ENCODE measurements at regions not wholly inside any gene's neighbourhood (a gene's known extent, or its start where the extent isn't known, plus 50 kb on each side); places are given as distances from the start of the nearest gene placed in this dataset.
A peak's percentile ranks its signal among the peaks of the same experiment; 100 is the strongest.

DNA sequence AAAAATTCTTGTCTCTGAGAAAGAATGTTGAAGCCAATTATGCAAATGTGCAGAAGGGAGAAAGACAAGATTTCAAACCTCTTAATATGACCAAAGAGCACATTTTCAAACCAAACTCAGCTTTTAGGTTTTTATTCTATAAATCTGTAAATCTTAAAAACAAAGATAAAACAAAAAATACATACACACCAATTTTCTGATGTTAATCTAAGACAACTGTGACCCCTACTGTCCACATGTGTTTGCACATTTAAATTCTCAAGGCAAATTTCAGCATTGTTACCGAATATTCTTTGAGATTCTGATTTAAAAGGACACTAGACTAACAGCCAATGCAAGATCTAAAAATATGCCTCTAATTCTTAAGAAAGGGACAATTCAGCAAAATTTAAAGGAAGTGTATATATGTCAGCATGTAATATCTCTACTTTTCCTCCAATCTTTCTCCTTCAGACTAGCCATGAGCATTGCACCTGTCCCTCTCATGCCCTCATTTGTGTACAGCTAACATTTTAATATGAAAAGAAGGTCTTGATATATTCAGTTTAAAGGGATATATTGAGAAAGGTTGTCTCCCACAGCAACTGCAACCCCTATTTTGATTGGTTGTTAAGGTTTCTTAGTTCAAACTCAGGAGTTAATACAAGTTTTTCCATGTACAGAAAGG lies 417.9 kb downstream of the IPMK start:
- no peak overlapping the region for H3K4me3 ChIP-seq (ENCODE audit: low read depth, low read length, poor library complexity, severe bottlenecking)
- no TSS peak for BruUV-seq (replicated peaks)

GRCh38 chr10:57846307-57847065 lies 421.2 kb downstream of the IPMK start:
- CTCF ChIA-PET (ENCODE audit: unreplicated experiment) = no interaction called here
- no TSS peak for BruUV-seq (replicated peaks)
- Histone ChIP-seq H3K79me2 (ENCODE audit: insufficient read depth, low read depth, low read length) (no peaks in the 10 kb centered on the region), H3K27ac (ENCODE audit: low read depth, low read length, poor library complexity, severe bottlenecking) (no peak overlapping the region), H3K4me3 (ENCODE audit: low read depth, low read length, poor library complexity, severe bottlenecking) (no peak overlapping the region), H2AFZ (ENCODE audit: low read length) (no peak overlapping the region), H3K9me2 (ENCODE audit: insufficient read depth, low read length) (no peaks in the 10 kb centered on the region), H3K4me1 (ENCODE audit: insufficient read depth, low read length, poor library complexity, severe bottlenecking) (no peaks in the 10 kb centered on the region), H3K36me3 (ENCODE audit: insufficient read depth, low read length) (no peaks in the 10 kb centered on the region), H3K4me2 (ENCODE audit: low read length) (no peak overlapping the region), H3K9me3 (ENCODE audit: low read length) (no peaks in the 10 kb centered on the region), H4K20me1 (ENCODE audit: insufficient read depth, low read length) (no peaks in the 10 kb centered on the region)
- no peak for TF ChIP-seq EZH2phosphoT487 (IDR thresholded peaks at IDR 0.05; ENCODE audit: borderline replicate concordance, low read depth, low read length)
- TF ChIP-seq, protein P1, sequence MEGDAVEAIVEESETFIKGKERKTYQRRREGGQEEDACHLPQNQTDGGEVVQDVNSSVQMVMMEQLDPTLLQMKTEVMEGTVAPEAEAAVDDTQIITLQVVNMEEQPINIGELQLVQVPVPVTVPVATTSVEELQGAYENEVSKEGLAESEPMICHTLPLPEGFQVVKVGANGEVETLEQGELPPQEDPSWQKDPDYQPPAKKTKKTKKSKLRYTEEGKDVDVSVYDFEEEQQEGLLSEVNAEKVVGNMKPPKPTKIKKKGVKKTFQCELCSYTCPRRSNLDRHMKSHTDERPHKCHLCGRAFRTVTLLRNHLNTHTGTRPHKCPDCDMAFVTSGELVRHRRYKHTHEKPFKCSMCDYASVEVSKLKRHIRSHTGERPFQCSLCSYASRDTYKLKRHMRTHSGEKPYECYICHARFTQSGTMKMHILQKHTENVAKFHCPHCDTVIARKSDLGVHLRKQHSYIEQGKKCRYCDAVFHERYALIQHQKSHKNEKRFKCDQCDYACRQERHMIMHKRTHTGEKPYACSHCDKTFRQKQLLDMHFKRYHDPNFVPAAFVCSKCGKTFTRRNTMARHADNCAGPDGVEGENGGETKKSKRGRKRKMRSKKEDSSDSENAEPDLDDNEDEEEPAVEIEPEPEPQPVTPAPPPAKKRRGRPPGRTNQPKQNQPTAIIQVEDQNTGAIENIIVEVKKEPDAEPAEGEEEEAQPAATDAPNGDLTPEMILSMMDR (conservative IDR thresholded peaks at IDR 0.05; ENCODE audit: low read length) = no peak
- POLR2A ChIA-PET = no interaction called here
- no peak for DNase-seq (ENCODE audit: low spot score)
- intact Hi-C loops (cut with micrococcal nuclease; ENCODE audit: unreplicated experiment) = no loop called here

More for the DNA sequence above, 417.9 kb downstream of the IPMK start:
- no peak for DNase-seq (ENCODE audit: low spot score)
- Histone ChIP-seq H3K4me1 (ENCODE audit: insufficient read depth, low read length, poor library complexity, severe bottlenecking) (no peaks in the 10 kb centered on the region), H4K20me1 (ENCODE audit: insufficient read depth, low read length) (no peaks in the 10 kb centered on the region), H3K27ac (ENCODE audit: low read depth, low read length, poor library complexity, severe bottlenecking) (no peak overlapping the region), H3K9me3 (ENCODE audit: low read length) (no peaks in the 10 kb centered on the region), H3K9me2 (ENCODE audit: insufficient read depth, low read length) (no peaks in the 10 kb centered on the region), H3K4me2 (ENCODE audit: low read length) (no peak overlapping the region), H3K36me3 (ENCODE audit: insufficient read depth, low read length) (no peaks in the 10 kb centered on the region), H3K79me2 (ENCODE audit: insufficient read depth, low read depth, low read length) (no peaks in the 10 kb centered on the region), H2AFZ (ENCODE audit: low read length) (no peak overlapping the region)
- TF ChIP-seq, protein P1 (conservative IDR thresholded peaks at IDR 0.05; ENCODE audit: low read length) = peak; percentile 58
- TF ChIP-seq EZH2phosphoT487 (IDR thresholded peaks at IDR 0.05; ENCODE audit: borderline replicate concordance, low read depth, low read length) = no peak
- intact Hi-C loops (cut with micrococcal nuclease; ENCODE audit: unreplicated experiment) = no loop called here
- POLR2A ChIA-PET = interaction anchor here (0.6 kb wide), 1 partner anchor 40 kb away, joined by 3 read pairs; no protein-coding TSS in a partner anchor
- CTCF ChIA-PET (ENCODE audit: unreplicated experiment) = no interaction called here
